AG04449 (cell line): ENCODE measurements at regions not wholly inside any gene's neighbourhood (a gene's known extent, or its start where the extent isn't known, plus 50 kb on each side); places are given as distances from the start of the nearest gene placed in this dataset.
"Not testable (repeated sequence)": the region's sequence is repeated elsewhere in the genome, so short reads cannot be mapped to it uniquely, and the experiment has no call there.

ENCODE experiments used
- CTCF ChIA-PET: fragments of 350-600 bp; formaldehyde crosslinking; extraction: SDS; loops from one replicate; lab custom pipeline; 2021; ENCODE audit warnings: antibody characterized with exemption; lab: Yijun Ruan, JAX
- POLR2A ChIA-PET: fragments of 400-600, 350-600 bp; formaldehyde crosslinking; extraction: SDS; loops from one replicate; lab custom pipeline; 2020; ENCODE audit warnings: antibody characterized with exemption, inconsistent platforms; lab: Yijun Ruan, JAX
- DNase-seq: peaks from one replicate; pipeline ENCODE4 v3.0.0-alpha.2; 2010; ENCODE audit warnings: low read depth, low spot score
- H3K4me3 ChIP-seq: 2 replicates; pipeline ENCODE4 v1.5.1; 2011; ENCODE audit warnings: low read depth, mild to moderate bottlenecking, control low read depth, low read length
- TF ChIP-seq, protein P1 (sequence below): IDR thresholded peaks from one replicate; pipeline ENCODE4 v1.5.1; 2011; ENCODE audit warnings: mild to moderate bottlenecking, moderate library complexity, low read length, control low read depth, inconsistent platforms; ENCODE audit not compliant: insufficient read depth; ENCODE audit errors: missing control alignments

DNA sequence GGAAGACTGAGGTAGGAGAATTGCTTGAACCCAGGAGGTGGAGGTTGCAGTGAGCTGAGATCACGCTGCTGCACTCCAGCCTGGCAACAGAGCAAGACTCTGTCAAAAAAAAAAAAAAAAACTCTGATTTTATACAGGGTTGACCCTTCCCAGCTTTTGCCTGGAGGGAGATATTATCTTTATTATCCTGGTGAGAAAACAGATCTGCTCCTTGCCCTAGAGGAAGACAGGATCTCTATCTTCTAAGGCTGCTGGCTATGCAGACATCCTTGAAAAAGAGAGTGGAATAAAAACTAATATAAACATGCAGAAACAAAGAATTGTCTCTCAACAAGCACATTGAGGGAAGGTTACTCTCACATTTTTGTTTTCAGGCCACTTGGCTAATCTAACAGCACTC lies 1503.4 kb upstream of the WWC1 start:
- H3K4me3 ChIP-seq: no peak overlapping the region
- TF ChIP-seq, protein P1, sequence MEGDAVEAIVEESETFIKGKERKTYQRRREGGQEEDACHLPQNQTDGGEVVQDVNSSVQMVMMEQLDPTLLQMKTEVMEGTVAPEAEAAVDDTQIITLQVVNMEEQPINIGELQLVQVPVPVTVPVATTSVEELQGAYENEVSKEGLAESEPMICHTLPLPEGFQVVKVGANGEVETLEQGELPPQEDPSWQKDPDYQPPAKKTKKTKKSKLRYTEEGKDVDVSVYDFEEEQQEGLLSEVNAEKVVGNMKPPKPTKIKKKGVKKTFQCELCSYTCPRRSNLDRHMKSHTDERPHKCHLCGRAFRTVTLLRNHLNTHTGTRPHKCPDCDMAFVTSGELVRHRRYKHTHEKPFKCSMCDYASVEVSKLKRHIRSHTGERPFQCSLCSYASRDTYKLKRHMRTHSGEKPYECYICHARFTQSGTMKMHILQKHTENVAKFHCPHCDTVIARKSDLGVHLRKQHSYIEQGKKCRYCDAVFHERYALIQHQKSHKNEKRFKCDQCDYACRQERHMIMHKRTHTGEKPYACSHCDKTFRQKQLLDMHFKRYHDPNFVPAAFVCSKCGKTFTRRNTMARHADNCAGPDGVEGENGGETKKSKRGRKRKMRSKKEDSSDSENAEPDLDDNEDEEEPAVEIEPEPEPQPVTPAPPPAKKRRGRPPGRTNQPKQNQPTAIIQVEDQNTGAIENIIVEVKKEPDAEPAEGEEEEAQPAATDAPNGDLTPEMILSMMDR: no peak
- ChIA-PET POLR2A (no interaction called here), CTCF (no interaction called here)
- no peak for DNase-seq

DNA sequence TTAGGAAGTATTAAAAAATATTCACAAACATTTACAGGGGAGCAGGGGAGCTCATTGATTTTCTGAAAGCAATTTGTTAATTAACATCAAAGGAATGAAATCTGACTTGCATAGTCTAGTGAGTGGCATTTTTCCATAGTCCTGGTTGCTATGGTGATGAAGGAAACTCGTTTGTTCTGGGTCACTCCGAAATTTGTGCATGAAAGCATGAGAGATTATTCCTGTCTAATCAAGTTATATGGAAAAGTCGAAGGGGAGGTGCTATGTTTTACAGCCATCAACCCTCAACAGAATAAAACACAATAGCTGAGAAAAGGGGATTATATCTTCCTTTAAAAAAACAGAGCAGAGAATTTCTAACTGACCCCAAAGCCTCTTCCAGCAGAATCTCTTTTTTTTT lies 1495.7 kb upstream of the WWC1 start:
- TF ChIP-seq, protein P1: no peak
- POLR2A ChIA-PET: no interaction called here
- no peak overlapping the region for H3K4me3 ChIP-seq
- CTCF ChIA-PET: no interaction called here
- DNase-seq: no peak

DNA sequence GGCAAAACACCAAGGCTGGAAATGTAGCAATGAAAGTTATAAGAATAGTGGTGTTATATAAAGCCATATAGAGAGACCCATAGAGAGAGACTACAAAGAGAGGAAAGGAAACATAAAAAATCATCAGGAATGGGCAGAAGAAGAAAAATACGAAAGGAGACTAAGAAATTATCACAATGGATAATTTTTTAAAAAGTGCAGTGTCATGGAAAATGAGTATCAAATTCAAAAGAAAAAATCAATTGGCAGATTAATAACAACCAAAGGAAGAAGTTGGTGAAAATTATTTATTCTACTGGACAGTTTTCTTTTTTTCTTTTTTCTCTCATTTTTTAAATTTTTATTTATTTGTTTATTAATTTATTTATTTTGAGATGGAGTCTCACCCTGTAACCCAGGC lies 1488.4 kb upstream of the WWC1 start:
- POLR2A ChIA-PET: no interaction called here
- TF ChIP-seq, protein P1: no peak
- no peak overlapping the region for H3K4me3 ChIP-seq
- CTCF ChIA-PET: no interaction called here
- no peak for DNase-seq

DNA sequence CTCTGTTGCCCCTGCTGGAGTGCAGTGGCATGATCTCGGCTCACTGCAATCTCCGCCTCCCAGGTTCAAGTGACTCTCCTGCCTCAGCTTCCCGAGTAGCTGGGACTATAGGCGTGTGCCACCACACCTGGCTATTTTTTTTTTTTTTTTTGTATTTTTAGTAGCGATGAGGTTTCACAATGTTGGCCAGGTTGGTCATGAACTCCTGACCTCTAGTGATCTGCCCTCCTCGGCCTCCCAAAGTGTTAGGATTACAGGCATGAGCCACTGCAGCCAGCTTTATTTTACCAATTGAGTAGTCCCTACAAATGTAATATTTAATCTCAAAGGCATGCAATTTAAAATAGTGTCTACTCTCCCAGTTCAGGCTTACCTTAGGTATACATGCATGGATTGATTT lies 1487.2 kb upstream of the WWC1 start:
- DNase-seq, POLR2A ChIA-PET, CTCF ChIA-PET, H3K4me3 ChIP-seq: not testable (repeated sequence)

DNA sequence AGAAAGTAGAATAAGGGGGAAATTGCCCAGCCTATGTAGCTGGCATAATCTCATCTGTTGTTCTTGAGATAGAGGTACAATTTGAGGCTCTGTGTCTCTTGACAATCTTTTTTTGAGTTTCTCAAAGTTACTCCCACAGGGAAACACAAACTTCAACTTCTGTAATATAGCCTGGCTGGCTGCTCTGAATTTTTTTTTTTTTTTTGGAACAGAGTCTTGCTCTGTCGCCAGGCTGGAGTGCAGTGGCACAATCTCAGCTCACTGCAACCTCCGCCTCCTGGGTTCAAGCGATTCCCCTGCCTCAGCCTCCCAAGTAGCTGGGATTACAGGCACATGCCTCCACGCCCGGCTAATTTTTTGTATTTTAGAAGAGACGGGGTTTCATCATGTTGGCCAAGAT lies 1486.8 kb upstream of the WWC1 start:
- POLR2A ChIA-PET, H3K4me3 ChIP-seq, DNase-seq, CTCF ChIA-PET: not testable (repeated sequence)

DNA sequence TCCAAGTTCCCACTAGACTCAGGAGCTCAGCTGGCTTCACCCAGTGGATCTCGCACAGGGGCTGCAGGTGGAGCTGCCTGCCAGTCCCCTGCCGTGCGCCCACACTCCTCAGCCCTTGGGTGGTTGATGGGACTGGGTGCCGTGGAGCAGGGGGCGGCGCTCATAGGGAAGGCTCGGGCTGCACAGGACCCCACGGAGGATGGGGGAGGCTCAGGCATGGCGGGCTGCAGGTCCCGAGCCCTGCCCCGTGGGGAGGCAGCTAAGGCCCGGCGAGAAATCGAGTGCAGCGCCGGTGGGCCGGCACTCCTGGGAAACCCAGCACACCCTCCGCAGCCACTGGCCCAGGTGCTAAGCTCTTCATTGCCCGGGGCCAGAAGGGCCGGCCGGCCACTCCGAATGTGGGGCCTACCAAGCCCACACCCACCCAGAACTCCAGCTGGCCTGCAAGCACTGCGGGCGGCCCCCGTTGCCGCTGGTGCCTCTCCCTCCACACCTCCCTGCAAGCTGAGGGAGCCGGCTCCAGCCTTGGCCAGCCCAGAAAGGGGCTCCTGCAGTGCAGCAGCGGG lies 1481.3 kb upstream of the WWC1 start:
- POLR2A ChIA-PET, CTCF ChIA-PET, DNase-seq, H3K4me3 ChIP-seq: not testable (repeated sequence)

DNA sequence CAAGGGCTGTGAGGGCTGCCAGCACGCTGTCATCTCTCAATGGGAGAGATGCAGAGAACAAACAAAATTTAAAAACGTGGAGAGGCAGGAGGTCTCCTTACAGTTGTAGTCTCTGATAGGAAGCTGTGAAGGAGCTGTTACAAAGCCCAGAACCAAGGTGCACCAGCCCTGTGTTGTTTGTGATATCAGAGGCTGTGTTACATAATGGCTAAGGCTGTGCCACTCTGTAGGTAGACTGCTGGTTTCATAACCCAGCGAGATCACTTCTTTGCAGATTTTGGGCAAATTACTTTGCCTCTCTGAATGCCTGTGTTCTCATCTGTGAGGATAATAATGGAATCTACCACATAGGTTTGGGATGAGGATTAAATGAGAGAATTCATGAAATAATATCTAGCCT lies 1480.7 kb upstream of the WWC1 start:
- no peak overlapping the region for H3K4me3 ChIP-seq
- ChIA-PET POLR2A (no interaction called here), CTCF (no interaction called here)
- TF ChIP-seq, protein P1: no peak
- no peak for DNase-seq

DNA sequence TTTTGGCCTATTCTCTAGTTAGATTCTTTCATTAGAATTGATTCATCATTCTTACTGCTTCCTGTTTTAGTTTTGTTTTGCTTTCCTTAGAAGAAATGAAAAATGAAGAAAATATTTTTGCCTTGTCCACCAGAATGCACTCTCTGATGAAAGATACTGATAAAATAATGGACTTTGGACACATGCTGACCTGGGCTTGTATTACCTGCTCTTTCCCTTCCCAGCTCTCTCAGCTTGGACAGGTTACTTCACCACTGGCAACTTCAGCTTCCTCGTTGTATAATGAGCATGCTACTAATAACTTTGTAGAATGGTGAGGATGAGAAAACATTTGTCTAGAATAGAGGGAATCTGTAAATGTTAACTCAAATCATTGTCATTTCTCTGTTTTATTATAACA lies 1468.1 kb upstream of the WWC1 start:
- ChIA-PET POLR2A (no interaction called here), CTCF (no interaction called here)
- no peak for DNase-seq
- TF ChIP-seq, protein P1: no peak
- H3K4me3 ChIP-seq: no peak overlapping the region
